GM12875 (cell line): ENCODE measurements at regions not wholly inside any gene's neighbourhood (a gene's known extent, or its start where the extent isn't known, plus 50 kb on each side); places are given as distances from the start of the nearest gene placed in this dataset.

Experiments used
- H3K4me3 ChIP-seq: one replicate; pipeline ENCODE4 v1.5.1; 2011; ENCODE audit warnings: low read depth, low read length, control low read depth
- CTCF ChIP-seq: IDR thresholded peaks from 2 replicates; pipeline ENCODE4 v1.5.1; 2011; ENCODE audit warnings: low read depth, mild to moderate bottlenecking, control low read depth, inconsistent platforms, low read length, moderate library complexity, borderline replicate concordance; ENCODE audit not compliant: insufficient read depth

GRCh38 chr4:181308476-181309312 is 934.5 kb upstream of the TENM3 start:
- H3K4me3 ChIP-seq = no peak overlapping the region
- no peak for TF ChIP-seq CTCF

- no peak overlapping the region for H3K4me3 ChIP-seq
- no peak for TF ChIP-seq CTCF
These were observed 931.1 kb upstream of the TENM3 start for GRCh38 chr4:181312066-181312465.

- TF ChIP-seq CTCF = no peak
- no peak overlapping the region for H3K4me3 ChIP-seq
These were observed 923.6 kb upstream of the TENM3 start for GRCh38 chr4:181319629-181320028.

GRCh38 chr4:181323061-181323460 is 920.1 kb upstream of the TENM3 start:
- no peak overlapping the region for H3K4me3 ChIP-seq
- TF ChIP-seq CTCF = no peak

GRCh38 chr4:181330654-181331201 is 912.5 kb upstream of the TENM3 start:
- TF ChIP-seq CTCF = no peak
- H3K4me3 ChIP-seq = no peak overlapping the region

GRCh38 chr4:181331214-181331613 is 912.0 kb upstream of the TENM3 start:
- no peak overlapping the region for H3K4me3 ChIP-seq
- no peak for TF ChIP-seq CTCF

GRCh38 chr4:181345931-181346330 is 897.3 kb upstream of the TENM3 start:
- no peak overlapping the region for H3K4me3 ChIP-seq
- no peak for TF ChIP-seq CTCF
